ENCODE measurements at regions not wholly inside any gene's neighbourhood (a gene's known extent, or its start where the extent isn't known, plus 50 kb on each side); places are given as distances from the start of the nearest gene placed in this dataset.

DNA sequence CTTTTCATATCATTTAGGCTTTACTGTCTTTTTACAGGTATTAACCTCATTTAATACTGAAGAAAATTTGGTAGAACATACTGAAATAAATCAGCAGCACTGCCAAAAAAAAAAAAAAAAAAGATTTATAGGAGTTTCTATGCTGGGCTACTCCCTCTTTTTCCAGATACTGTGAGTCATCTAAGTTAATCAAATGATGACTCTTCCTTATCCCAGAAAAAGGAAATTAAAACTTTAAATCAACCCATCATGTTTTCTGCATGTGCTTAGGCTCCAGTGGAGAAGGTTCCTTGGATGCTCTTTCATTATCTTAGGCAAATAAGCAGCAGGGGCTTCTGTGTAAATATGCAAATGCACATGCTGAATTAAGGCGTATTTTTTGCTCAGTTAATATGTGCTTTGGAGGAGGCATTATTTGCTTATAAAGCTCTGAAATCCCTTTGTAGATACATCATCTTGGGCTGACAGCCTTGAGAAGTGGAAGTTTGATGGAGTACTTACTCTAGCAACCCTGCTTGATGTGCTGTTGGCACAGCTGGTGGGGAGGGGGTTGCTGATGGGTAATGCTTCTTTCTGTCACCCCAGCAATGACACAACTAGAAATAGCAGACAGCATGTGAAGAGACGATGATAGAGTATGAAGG is 136.1 kb downstream of the C4orf33 start:
- TF ChIP-seq, protein P1, sequence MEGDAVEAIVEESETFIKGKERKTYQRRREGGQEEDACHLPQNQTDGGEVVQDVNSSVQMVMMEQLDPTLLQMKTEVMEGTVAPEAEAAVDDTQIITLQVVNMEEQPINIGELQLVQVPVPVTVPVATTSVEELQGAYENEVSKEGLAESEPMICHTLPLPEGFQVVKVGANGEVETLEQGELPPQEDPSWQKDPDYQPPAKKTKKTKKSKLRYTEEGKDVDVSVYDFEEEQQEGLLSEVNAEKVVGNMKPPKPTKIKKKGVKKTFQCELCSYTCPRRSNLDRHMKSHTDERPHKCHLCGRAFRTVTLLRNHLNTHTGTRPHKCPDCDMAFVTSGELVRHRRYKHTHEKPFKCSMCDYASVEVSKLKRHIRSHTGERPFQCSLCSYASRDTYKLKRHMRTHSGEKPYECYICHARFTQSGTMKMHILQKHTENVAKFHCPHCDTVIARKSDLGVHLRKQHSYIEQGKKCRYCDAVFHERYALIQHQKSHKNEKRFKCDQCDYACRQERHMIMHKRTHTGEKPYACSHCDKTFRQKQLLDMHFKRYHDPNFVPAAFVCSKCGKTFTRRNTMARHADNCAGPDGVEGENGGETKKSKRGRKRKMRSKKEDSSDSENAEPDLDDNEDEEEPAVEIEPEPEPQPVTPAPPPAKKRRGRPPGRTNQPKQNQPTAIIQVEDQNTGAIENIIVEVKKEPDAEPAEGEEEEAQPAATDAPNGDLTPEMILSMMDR (IDR thresholded peaks at IDR 0.05; ENCODE audit: poor library complexity), result no peak
- TF ChIP-seq EZH2 (IDR thresholded peaks at IDR 0.05; ENCODE audit: borderline replicate concordance), result no peak

Data from hepatocyte (in vitro differentiated cells).